Testis (tissue), 2 donors: ENCODE measurements at regions not wholly inside any gene's neighbourhood (a gene's known extent, or its start where the extent isn't known, plus 50 kb on each side); places are given as distances from the start of the nearest gene placed in this dataset.

Experiments used
- CTCF ChIP-seq, 3 experiments: fragments of 450-650 bp in 2 of 3; fragments of 200-600 bp in 1 of 3; sonication (generic) in 1 of 3; IDR thresholded peaks; one replicate each; pipeline ENCODE4 v1.5.1; 2016 to 2019; ENCODE audit warnings: antibody characterized with exemption in 3 of 3, mild to moderate bottlenecking in 2 of 3, moderate library complexity in 1 of 3
- POLR2A ChIP-seq: fragments of 450-650 bp; IDR thresholded peaks from one replicate; pipeline ENCODE4 v1.6.1; 2017; ENCODE audit warnings: antibody characterized with exemption, mild to moderate bottlenecking, moderate library complexity

GRCh38 chr4:159464302-159464701 lies 361.4 kb downstream of the RAPGEF2 start:
- TF ChIP-seq CTCF (IDR thresholded peaks at IDR 0.05) (no peak), POLR2A (no peak)
